OCI-LY7 (cell line): ENCODE measurements at regions not wholly inside any gene's neighbourhood (a gene's known extent, or its start where the extent isn't known, plus 50 kb on each side); places are given as distances from the start of the nearest gene placed in this dataset.

Experiments
- BruUV-seq: library from RNA; stranded (reverse); fragments of 400-500 nt; replicated peaks from 2 replicates; lab custom pipeline; 2021; lab: Mats Ljungman, UMichigan
- CTCF ChIA-PET: fragments of 300-600 bp; sonication (Branson Sonifier 250); formaldehyde crosslinking; loops from one replicate; lab custom pipeline; 2022; ENCODE audit warnings: antibody characterized with exemption; ENCODE audit not compliant: unreplicated experiment; lab: Charles Lee
- POLR2A ChIA-PET: fragments of 300-600 bp; sonication (Branson Sonifier 250); formaldehyde crosslinking; loops from one replicate; lab custom pipeline; 2022; ENCODE audit warnings: antibody characterized with exemption; lab: Charles Lee
- DNase-seq: peaks from one replicate; pipeline ENCODE4 v3.0.0-alpha.2; 2015; ENCODE audit warnings: low spot score
- H2AFZ ChIP-seq: fragments of 200-600 bp; sonication (generic), shearing (Covaris generic); 2 replicates; pipeline ENCODE4 v1.6.1; 2014; ENCODE audit warnings: mild to moderate bottlenecking, antibody characterized with exemption, low read length, moderate library complexity
- H3K27ac ChIP-seq: fragments of 200-600 bp; sonication (generic); 2 replicates; pipeline ENCODE4 v1.5.1; 2014; ENCODE audit warnings: mixed run types, low read depth, mild to moderate bottlenecking, moderate library complexity, low read length, inconsistent platforms; ENCODE audit not compliant: poor library complexity, severe bottlenecking
- H3K36me3 ChIP-seq: fragments of 200-600 bp; sonication (generic); 2 replicates; pipeline ENCODE4 v1.6.1; 2014; ENCODE audit warnings: mild to moderate bottlenecking, antibody characterized with exemption, low read length, moderate library complexity, mixed read lengths; ENCODE audit not compliant: insufficient read depth
- H3K4me1 ChIP-seq: fragments of 200-600 bp; sonication (generic); 2 replicates; pipeline ENCODE4 v1.5.1; 2014; ENCODE audit warnings: mild to moderate bottlenecking, low read length; ENCODE audit not compliant: insufficient read depth, poor library complexity, severe bottlenecking
- H3K4me2 ChIP-seq: fragments of 200-600 bp; sonication (generic); 2 replicates; pipeline ENCODE4 v1.6.1; 2014; ENCODE audit warnings: mild to moderate bottlenecking, low read length
- H3K4me3 ChIP-seq: fragments of 200-600 bp; sonication (generic); 2 replicates; pipeline ENCODE4 v1.5.1; 2014; ENCODE audit warnings: mild to moderate bottlenecking, low read depth, low read length; ENCODE audit not compliant: poor library complexity, severe bottlenecking
- H3K79me2 ChIP-seq: fragments of 200-600 bp; sonication (generic); 2 replicates; pipeline ENCODE4 v1.6.1; 2016; ENCODE audit warnings: low read depth, mild to moderate bottlenecking, low read length, moderate library complexity, mixed read lengths; ENCODE audit not compliant: insufficient read depth
- H3K9me2 ChIP-seq: fragments of 200-600 bp; sonication (generic); 2 replicates; pipeline ENCODE4 v1.6.1; 2016; ENCODE audit warnings: mild to moderate bottlenecking, low read length, mixed read lengths; ENCODE audit not compliant: insufficient read depth
- H3K9me3 ChIP-seq: fragments of 200-600 bp; sonication (generic); 2 replicates; pipeline ENCODE4 v1.6.1; 2014; ENCODE audit warnings: mild to moderate bottlenecking, mixed run types, low read length, mixed read lengths
- H4K20me1 ChIP-seq: fragments of 200-600 bp; sonication (generic); 2 replicates; pipeline ENCODE4 v1.6.1; 2014; ENCODE audit warnings: mild to moderate bottlenecking, antibody characterized with exemption, low read length, moderate library complexity, mixed read lengths; ENCODE audit not compliant: insufficient read depth
- EZH2phosphoT487 ChIP-seq: fragments of 200-600 bp; sonication (generic); IDR thresholded peaks from 2 replicates; pipeline ENCODE4 v1.6.1; 2018; ENCODE audit warnings: low read depth, borderline replicate concordance, mild to moderate bottlenecking, mixed run types, antibody characterized with exemption, low read length, moderate library complexity, mixed read lengths
- intact Hi-C: fragments of 100-400 bp; cut with micrococcal nuclease; formaldehyde crosslinking; loops from one replicate; pipeline ENCODE4 v1.10.0; 2022; ENCODE audit not compliant: unreplicated experiment
- TF ChIP-seq, protein P1 (sequence below): fragments of 200-600 bp; sonication (generic); conservative IDR thresholded peaks from 2 replicates; pipeline ENCODE4 v1.5.1; 2014; ENCODE audit warnings: mild to moderate bottlenecking, antibody characterized with exemption, low read length, moderate library complexity, mixed read lengths

DNA sequence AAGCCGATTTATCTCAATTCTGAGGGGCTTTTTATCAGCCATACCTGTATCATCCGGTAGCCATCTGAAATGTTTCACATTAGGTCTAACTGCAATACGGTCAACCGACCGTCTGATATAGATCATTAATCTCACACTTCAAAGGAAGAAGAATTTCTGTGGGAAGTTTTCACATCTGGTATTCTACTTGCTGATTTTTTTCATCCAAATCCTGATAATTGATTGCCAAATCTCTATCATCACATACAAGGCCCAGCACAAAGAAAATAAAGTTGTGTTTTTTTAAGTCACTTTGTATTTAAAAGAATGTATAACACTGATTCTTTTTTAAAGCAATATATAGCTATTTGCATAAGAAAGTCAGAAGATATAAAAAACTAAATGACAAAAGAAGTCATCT, 132.3 kb downstream of the DKK1 start:
- CTCF ChIA-PET, result no interaction called here
- Histone ChIP-seq H3K79me2 (no peaks in the 10 kb centered on the region), H3K9me2 (no peaks in the 10 kb centered on the region), H3K4me3 (no peak overlapping the region), H3K27ac (no peak overlapping the region), H3K4me2 (no peak overlapping the region), H3K4me1 (no peaks in the 10 kb centered on the region), H3K36me3 (no peaks in the 10 kb centered on the region), H2AFZ (no peak overlapping the region), H3K9me3 (no peaks in the 10 kb centered on the region), H4K20me1 (no peaks in the 10 kb centered on the region)
- no TSS peak for BruUV-seq
- no peak for DNase-seq
- intact Hi-C loops, result no loop called here
- no peak for TF ChIP-seq EZH2phosphoT487
- TF ChIP-seq, protein P1, sequence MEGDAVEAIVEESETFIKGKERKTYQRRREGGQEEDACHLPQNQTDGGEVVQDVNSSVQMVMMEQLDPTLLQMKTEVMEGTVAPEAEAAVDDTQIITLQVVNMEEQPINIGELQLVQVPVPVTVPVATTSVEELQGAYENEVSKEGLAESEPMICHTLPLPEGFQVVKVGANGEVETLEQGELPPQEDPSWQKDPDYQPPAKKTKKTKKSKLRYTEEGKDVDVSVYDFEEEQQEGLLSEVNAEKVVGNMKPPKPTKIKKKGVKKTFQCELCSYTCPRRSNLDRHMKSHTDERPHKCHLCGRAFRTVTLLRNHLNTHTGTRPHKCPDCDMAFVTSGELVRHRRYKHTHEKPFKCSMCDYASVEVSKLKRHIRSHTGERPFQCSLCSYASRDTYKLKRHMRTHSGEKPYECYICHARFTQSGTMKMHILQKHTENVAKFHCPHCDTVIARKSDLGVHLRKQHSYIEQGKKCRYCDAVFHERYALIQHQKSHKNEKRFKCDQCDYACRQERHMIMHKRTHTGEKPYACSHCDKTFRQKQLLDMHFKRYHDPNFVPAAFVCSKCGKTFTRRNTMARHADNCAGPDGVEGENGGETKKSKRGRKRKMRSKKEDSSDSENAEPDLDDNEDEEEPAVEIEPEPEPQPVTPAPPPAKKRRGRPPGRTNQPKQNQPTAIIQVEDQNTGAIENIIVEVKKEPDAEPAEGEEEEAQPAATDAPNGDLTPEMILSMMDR, result no peak
- POLR2A ChIA-PET, result interaction anchor here (0.5 to 0.6 kb wide), 2 partner anchors 27 to 1594 kb away, joined by 3 read pairs; no protein-coding TSS in a partner anchor

DNA sequence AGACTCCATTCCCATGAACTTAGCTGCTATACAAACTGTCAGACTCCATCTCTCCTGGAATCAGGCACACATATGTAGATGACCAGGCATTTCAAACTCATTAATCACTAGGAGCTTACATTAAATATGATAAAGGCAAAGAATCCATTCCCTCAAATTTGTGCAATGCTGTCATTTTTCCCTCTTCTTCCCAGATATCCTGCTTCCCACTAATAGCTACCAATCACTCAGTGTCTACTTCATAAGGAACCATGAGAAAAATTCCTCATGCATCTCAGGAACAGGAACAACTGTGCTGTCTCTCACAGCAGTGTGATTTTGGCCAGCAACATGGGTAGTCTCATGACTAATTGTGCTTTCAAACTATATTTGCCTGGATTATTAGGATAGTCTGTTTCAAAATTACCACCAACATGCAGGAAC, 133.9 kb downstream of the DKK1 start:
- Histone ChIP-seq H3K27ac (no peak overlapping the region), H3K4me2 (no peak overlapping the region), H3K36me3 (no peaks in the 10 kb centered on the region), H2AFZ (no peak overlapping the region), H3K4me3 (no peak overlapping the region), H3K9me3 (no peaks in the 10 kb centered on the region), H3K79me2 (no peaks in the 10 kb centered on the region), H3K9me2 (no peaks in the 10 kb centered on the region), H3K4me1 (no peaks in the 10 kb centered on the region), H4K20me1 (no peaks in the 10 kb centered on the region)
- intact Hi-C loops, result no loop called here
- no peak for TF ChIP-seq EZH2phosphoT487
- TF ChIP-seq, protein P1, result no peak
- BruUV-seq, result no TSS peak
- CTCF ChIA-PET, result no interaction called here
- POLR2A ChIA-PET, result interaction anchor here (0.6 to 1.2 kb wide), 2 partner anchors 15 to 430 kb away, joined by 3 read pairs; no protein-coding TSS in a partner anchor
- no peak for DNase-seq

DNA sequence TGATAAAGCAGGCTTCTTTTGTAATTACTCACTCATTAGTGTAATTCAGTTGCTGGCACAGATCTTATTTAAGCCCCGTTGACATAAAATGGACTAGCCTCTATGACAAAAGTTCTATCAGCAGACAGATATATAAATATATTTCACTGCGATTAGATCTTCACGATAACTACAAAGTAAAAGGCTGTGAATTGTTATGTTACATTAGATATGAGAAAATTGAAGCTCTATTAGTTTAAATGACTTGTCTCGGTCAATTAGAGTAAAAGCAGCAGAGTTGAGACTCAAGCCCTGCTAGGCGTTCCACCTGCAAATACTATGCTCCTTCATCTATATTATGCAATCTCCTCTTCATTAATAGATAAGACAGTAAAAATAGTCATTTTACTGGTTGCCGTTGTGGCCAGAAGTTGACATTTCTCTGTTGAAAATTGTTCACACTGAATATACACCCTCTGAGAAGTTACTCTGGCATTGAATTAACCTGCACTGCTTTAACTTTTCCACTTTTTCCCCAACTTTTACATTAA, 136.7 kb downstream of the DKK1 start:
- intact Hi-C loops, result no loop called here
- DNase-seq, result no peak
- no peak for TF ChIP-seq EZH2phosphoT487
- TF ChIP-seq, protein P1, result no peak
- Histone ChIP-seq H3K4me2 (no peak overlapping the region), H3K9me3 (no peaks in the 10 kb centered on the region), H3K4me1 (peaks cover 5% of the 10 kb centered on the region), H3K27ac (no peak overlapping the region), H3K36me3 (no peaks in the 10 kb centered on the region), H3K9me2 (no peaks in the 10 kb centered on the region), H2AFZ (no peak overlapping the region), H3K79me2 (no peaks in the 10 kb centered on the region), H3K4me3 (no peak overlapping the region), H4K20me1 (no peaks in the 10 kb centered on the region)
- ChIA-PET CTCF (no interaction called here), POLR2A (interaction anchor here (0.6 kb wide), 1 partner anchor 83 kb away, joined by 5 read pairs; no protein-coding TSS in a partner anchor)
- BruUV-seq, result no TSS peak
